NCI-H1417 (cell line): ENCODE measurements at regions not wholly inside any gene's neighbourhood (a gene's known extent, or its start where the extent isn't known, plus 50 kb on each side); places are given as distances from the start of the nearest gene placed in this dataset.
A peak's percentile ranks its signal among the peaks of the same experiment; 100 is the strongest.
"Not testable (repeated sequence)": the region's sequence is repeated elsewhere in the genome, so short reads cannot be mapped to it uniquely, and the experiment has no call there.

ENCODE experiments used
- DNase-seq, 3 experiments: peaks; one replicate each; lab custom pipeline; 2025; lab: John Stamatoyannopoulos, UW

DNA sequence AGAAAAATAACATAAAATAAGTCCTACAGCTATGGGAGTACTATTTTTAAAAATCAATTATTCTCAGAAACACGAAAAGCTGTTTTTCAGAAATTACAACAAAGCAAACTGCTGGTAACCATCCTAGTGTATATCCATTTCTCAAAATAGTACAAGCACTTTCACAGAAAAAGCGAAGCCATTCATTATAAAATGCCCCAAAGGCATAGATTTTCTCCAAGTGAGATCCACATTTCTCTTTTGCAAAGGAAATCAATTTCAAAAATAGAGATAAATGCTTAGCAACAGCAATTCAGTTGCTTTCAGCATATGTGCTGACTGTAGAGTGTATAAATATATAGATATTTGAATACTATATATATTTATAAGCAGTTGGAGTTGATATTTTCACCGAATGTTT lies 1266.3 kb downstream of the SI start:
- peak in 2 of 3 experiments; percentile 4 to 61 for DNase-seq

GRCh38 chr3:163809540-163809993 lies 1268.7 kb downstream of the SI start:
- DNase-seq = no peak

DNA sequence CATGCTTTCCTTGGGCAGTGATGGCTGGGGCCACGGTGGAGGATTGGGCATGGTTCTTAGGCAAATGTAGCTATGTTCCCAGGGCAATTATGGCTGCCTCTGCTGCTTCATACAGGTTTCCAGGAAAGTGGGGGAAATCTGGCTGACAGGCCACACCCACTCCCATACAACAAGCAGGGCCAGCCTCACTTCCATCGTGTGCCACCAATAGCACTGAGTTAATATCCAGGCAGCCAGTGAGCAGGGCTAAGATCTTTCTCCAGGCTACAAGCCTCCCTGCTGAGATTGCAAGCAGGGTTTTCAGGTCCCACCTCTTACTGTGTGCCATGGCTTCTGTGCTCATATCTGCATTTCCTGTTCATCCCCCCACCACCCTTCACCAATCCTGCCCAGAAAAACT lies 1291.9 kb downstream of the SI start:
- no peak for DNase-seq

GRCh38 chr3:163785693-163786092 lies 1292.6 kb downstream of the SI start:
- DNase-seq = peak in 1 of 3 experiments; percentile 43

DNA sequence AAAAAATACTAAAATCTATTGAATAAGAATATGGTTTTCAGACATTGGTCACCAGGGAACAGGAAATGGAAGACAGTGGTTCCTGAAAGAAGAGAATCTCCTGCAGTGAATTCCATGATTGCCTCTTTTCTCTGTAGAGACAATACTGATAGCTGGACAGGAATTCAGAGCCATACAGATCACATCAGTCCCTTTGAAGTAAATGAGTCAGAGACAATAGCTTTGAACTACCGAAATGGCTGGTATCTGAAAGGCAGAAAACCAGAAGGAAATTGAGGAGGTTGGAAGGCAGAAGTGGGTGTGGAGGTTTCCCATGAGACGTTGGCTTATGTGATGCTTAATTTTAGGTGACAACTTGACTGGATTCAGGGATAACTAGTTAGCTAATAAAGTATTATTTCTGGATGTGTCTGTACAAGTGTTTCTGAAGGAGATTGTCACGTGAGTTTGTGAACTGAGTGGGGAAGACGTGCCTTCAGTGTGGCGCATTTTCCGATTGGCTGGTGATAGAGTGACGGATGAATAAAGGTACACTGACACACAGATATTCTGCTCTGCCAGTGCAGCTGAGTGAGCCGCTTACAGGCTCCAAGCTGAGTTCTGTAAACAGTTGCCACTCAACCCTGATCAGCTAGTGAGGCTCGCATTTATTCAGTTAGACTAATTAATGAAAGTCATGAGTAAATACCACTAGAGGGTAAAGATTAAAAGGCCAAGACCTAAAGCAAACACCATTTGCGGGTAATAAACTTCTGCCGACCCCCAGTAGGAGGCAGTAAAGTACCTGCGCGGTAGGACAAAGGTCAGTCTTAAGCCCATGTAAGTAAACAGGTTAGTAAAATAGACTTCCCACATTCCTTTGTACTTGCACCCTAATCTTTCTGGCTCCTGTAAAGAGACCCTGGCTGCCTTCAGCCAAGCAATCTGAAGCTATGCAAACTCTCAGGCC lies 1298.6 kb downstream of the SI start:
- DNase-seq = peak in 2 of 3 experiments; percentile 58 to 83

GRCh38 chr3:163776743-163777142 lies 1301.6 kb downstream of the SI start:
- DNase-seq = no peak

DNA sequence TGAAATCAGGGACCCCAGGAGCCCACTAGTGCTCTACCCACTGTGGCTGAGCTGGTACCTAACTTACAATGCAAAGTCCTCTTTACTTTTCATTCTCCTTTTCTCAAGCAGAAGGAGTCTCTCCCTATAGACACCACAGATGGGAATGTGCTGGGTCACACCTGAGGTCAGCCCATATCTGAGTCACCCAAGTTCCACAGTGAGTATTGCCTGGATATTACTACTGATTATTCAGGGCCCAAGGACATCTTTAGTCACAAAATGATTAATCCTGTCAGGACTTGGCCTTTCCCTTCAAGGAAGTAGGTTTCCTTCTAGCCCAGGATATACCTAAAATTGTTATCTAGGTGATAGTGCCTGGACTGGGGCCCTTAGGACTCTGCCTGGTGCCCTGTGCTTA lies 1305.2 kb downstream of the SI start:
- DNase-seq = no peak

DNA sequence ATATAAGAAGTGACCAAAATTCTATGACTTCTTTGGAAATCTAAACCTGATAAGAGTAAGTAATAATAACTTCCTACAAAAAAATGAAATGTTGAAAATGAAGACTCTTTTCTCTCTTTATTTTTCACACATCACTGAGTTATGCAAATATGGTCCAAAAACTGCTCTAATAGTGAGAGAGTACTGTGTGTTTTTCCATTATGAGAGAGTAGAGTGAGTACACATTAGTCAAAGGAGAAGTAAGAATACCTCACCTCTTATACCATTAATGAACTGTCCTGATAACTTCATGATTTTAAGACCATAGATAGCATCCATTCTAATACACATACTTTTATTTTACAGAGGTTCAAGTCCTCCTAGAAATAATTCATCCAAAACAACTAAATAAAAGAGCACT lies 1310.2 kb downstream of the SI start:
- DNase-seq = peak in 1 of 3 experiments; percentile 19

DNA sequence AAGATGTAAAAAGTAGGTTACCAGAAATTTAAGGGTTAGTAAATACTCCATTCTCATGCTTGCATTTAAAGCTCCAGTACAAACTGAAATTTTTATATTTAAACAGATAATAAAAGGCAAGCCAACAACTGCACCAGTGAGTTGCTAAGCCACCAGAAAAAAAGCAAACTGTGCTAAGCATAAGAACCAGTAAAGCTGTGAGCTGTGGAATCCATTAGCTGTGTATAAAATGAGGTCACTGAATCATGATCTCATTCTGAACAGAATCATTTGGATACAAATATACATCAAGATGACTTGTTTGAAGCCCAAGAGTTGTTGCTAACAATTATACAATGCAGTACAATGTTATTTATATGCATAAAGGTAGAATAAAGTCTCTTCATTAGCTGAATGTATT lies 1312.2 kb downstream of the SI start:
- DNase-seq = peak in 1 of 3 experiments; percentile 20

DNA sequence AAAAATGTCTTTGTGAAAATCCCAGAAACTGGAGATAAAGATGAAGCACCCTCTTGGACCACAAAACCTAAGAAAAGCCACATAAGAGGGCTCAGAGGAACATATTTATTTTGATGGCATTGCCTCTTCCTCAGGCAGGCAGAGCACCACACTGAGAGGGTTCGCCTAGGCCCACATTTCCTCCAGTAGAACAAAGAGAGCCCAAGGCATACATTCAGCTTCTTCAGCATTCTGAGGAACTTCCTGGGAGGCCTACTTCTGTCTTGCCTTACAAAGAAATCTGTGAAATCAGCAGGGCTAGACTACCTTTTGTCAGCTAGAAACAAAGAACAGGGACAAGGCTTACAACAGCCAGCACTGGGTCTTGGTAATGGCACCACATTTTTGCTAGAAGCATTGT lies 1325.3 kb downstream of the SI start:
- no peak for DNase-seq

DNA sequence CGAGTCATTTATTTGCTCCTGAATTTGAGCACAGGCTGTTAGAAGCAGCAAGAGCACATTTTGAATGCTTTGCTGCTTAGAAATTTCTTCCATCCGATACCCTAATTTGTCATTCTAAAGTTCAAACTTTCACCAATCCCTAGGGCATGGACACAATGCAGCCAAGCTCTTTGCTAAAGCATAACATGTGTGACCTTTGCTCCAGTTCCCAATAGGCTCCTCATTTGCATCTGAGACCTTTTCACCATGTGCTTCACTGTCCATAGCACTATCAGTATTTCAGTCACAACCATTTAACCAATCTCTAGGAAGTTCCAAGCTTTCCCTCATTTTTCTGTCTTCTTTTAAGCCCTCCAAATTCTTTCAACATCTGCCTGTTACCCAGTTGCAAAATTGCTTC lies 1333.1 kb downstream of the SI start:
- DNase-seq = no peak

DNA sequence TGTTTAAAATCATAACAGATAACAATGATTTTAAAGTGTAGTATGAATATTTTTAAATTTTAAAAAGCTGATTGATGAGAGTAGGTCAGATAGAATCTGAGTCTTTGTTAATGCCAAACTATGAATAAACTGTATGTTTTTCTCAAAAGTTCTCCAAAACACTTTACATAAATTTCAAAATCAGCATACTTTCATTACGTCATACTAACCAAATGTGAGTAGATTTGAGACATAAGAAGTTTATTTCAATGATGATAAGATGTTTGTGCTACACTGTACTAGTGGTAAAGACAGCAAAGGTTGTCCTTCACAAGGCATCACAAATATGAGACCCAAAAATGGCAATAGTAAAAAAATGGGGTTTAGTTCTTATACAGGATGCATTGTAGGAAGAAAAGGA lies 1342.9 kb downstream of the SI start:
- no peak for DNase-seq

DNA sequence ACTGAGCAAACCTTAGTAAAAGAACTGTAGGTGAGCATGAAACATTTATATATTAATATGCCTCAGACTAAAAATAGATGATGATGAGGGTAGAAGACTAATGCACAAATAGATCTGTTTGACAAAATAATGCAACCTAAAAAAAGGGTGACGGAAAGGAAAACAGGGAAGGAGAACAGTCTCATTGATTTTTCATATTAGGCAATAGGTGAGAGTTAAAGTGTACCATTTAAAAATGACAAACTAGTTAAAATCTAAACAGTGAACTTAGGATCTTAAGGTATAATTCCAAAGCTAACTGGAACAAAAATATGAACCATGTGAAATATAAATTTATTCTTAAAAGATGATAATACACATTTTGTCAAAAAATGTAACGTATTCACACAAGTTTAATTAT lies 1347.6 kb downstream of the SI start:
- no peak for DNase-seq

DNA sequence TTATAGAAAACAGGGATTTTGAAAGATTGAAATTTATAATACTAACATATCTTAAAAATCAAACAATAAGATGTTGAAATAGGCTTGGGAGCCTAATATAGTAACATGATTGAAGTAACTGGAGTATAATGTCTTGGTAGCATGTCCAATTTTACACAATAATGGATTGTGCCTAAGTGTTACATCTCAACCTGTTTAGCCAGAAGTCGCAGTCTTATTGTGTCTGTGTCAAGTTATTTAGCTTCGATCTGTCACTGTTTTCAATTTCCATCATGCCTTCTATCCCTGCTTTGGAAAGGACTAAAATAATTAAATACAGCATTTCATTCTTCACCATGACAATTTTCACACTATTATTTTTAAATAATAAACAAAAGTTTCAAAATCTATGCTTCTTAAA lies 1352.2 kb downstream of the SI start:
- DNase-seq = no peak

DNA sequence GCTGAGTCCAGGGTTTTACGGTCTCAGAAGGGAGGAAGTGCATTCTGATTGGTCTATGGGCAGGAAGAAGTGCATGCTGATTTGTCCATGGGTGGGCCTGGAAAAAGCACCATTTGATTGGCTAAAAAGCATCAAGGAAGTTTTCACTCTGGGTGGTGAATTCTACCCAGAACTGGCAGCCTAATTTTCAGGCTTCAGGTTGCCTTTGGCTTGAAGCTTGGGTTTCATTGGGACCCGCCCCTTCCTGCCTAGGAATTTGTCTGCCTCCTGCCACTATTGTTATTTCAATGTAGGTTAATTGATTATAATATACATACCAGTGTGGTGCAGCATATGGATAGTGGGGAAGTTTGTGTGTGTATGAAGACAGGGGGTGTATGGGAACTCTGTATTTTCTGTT lies 1355.9 kb downstream of the SI start:
- no peak for DNase-seq

- no peak for DNase-seq
These were observed 1356.7 kb downstream of the SI start for GRCh38 chr3:163721596-163721995.

GRCh38 chr3:163717377-163717776 lies 1360.9 kb downstream of the SI start:
- no peak for DNase-seq

GRCh38 chr3:163708428-163708827 lies 1369.9 kb downstream of the SI start:
- no peak for DNase-seq

DNA sequence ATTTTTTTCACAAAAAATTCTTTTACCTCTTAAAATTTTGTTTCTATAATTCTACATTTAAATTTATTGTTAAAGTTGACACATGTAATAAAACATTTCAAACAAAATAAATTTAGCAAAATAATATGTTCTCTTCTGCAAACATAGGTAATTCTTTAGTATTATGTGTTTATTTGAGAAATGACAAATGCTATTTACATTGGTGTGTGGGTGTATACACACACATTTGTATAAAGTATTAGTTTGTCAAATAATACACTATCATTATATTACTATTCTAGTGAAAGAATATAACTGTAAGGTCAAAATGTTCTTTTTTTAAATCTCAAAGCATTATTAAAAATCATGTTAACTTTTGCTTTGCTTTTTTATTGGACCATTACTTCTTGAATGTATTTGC lies 1370.6 kb downstream of the SI start:
- no peak for DNase-seq

DNA sequence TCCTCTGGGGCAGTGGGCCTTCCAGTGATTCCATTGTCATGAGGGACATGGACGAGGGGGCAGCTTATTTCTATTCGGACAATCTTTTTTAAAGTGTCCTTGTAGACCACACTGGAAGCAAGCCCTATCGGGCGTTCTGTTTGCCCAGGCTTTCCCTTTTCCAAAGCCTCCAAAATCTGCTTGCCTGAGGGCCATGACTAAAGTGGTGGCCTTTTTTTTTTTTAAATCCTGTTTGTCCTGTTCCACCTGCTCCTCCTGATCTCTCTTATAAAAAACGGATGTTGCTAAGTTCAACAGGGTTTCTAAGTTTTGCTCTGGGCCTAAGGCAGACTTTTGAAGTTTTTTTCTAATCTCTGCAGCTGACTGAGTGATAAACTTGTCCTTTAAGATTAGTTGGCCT lies 1380.1 kb downstream of the SI start:
- not testable (repeated sequence) for DNase-seq

DNA sequence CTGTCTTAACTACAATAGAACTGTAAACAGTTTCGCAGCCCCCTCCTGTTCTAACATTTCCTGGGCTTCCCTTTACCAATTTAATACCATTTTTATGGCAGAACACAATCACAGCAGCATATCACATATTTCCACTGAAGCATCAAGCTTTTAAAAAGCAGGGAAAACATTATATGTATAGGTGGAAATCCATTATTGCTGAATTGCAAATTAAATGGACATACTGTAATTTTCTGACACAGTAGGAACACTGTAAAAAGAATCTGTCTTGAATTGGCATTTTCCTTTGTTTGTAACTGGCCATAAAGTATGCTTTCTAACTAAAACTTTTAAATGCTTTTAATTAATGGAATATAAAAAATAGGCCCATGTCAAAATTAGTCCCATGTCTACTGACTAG lies 1385.8 kb downstream of the SI start:
- DNase-seq = no peak

DNA sequence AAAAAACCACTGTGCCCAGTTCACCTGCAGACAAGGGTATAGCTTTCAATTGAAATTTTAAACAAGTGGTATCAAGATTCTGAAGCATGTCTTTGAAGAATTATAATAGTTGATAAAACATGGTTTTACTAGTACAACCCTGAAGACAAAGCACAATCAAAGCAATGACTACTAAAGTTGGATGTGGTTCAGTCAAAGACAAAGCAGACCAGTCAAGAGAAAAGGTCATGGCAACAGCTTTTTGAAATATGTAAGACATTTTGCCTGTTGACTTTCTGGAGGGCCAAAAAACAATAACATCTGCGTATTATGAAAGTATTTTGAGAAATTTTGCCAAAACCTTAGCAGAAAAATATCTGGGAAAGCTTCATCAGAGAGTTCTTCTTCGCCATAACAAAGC lies 1393.6 kb downstream of the SI start:
- no peak for DNase-seq

DNA sequence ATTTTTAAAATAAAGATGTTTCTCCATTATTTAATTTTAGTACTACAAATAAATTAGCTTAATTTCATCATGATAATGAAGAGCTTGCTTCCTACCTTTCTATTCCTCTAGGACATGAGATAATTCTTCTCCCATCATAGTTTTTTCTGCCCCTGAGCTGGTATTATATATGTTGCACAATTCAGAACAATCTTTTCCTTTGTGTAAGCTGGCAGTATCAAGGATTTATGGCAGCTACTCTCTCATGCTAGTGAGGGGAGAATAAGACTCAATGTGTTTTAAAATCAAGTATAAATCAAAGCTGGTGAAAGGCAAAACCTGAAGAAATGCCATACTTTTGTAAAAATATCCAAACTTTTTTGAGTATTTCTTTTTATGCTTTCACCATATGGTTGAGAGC lies 1405.3 kb downstream of the SI start:
- no peak for DNase-seq

DNA sequence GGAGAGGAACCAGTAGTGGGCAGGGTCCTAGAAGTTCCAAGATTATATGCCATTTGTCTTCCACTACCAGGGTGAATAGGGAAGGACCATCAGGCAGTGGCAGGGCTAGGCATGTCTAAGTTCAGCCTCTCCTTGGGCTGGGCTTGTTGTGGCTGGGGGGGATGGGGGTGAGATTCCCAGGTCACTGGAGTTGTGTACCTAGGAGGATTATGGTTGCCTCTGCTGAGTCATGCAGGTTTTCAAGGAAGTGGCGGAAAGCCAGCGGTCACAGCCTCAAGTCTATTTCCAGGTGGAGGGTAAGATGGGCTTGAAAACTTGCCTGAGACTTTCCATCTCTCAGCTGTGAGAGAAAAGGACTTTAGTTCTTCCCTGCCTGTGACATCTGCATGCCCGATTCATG lies 1407.1 kb downstream of the SI start:
- DNase-seq = no peak
